ENCODE measurements at regions not wholly inside any gene's neighbourhood (a gene's known extent, or its start where the extent isn't known, plus 50 kb on each side); places are given as distances from the start of the nearest gene placed in this dataset.

GRCh38 chr20:41927189-41927588, 309.0 kb upstream of the CHD6 start:
- Mint-ChIP-seq H3K27me3 (peaks cover 13 to 19% of the 10 kb centered on the region in 2 donors), H3K9me3 (peaks cover 7% of the 10 kb centered on the region), H3K36me3 (no peaks in the 10 kb centered on the region), H3K4me1 (ENCODE audit: low read depth in 2 of 2) (no peaks in the 10 kb centered on the region), H3K27ac (no peak overlapping the region), H3K4me3 (no peak overlapping the region)
- DNase-seq (ENCODE audit: low spot score) (no peak), ATAC-seq (no peak)

- H3K9me3 Mint-ChIP-seq, result peaks cover 8% of the 10 kb centered on the region
- H3K27me3 Mint-ChIP-seq, result peaks cover 13 to 14% of the 10 kb centered on the region in 2 donors
- no peak overlapping the region for H3K27ac Mint-ChIP-seq
- ATAC-seq, result no peak
- no peaks in the 10 kb centered on the region for H3K4me1 Mint-ChIP-seq (ENCODE audit: low read depth in 2 of 2)
- H3K36me3 Mint-ChIP-seq, result no peaks in the 10 kb centered on the region
- DNase-seq (ENCODE audit: low spot score), result no peak
- no peak overlapping the region for H3K4me3 Mint-ChIP-seq
Measured at GRCh38 chr20:41925476-41925875, 307.3 kb upstream of the CHD6 start.

- Mint-ChIP-seq H3K36me3 (no peaks in the 10 kb centered on the region), H3K4me3 (no peak overlapping the region), H3K9me3 (peaks cover 3% of the 10 kb centered on the region), H3K4me1 (ENCODE audit: low read depth in 2 of 2) (no peaks in the 10 kb centered on the region), H3K27me3 (peaks cover 11 to 14% of the 10 kb centered on the region in 2 donors), H3K27ac (no peak overlapping the region)
- DNase-seq (ENCODE audit: low spot score) (no peak), ATAC-seq (no peak)
Measured at GRCh38 chr20:41923624-41924023, 305.4 kb upstream of the CHD6 start.

GRCh38 chr20:41913146-41913545, 295.0 kb upstream of the CHD6 start:
- no peaks in the 10 kb centered on the region for H3K36me3 Mint-ChIP-seq
- peaks cover 2% of the 10 kb centered on the region for H3K9me3 Mint-ChIP-seq
- H3K27ac Mint-ChIP-seq, result no peak overlapping the region
- no peaks in the 10 kb centered on the region for H3K4me1 Mint-ChIP-seq (ENCODE audit: low read depth in 2 of 2)
- H3K4me3 Mint-ChIP-seq, result no peak overlapping the region
- peaks cover 10 to 26% of the 10 kb centered on the region in 2 donors for H3K27me3 Mint-ChIP-seq
- DNase-seq (ENCODE audit: low spot score) (no peak), ATAC-seq (no peak)

DNA sequence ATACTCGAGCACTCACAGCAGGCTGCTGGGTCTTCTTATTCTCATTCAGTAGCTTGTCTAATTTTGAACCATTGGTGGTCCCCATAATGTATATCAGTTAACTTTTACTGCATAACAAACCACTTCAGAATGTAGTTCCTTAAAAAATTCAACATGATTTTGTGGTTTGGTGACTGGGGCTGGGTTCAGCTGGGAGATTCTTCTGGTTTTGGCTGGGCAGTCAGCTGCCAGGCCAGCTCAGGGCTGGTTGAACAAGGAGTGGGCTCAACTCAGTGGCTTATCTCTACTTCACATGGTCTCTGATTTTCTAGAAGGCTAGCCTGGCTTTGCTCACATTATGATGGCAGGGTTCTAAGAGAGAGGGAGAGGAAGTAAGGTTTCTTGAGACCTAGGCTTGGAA, 292.4 kb upstream of the CHD6 start:
- Mint-ChIP-seq H3K4me3 (no peak overlapping the region), H3K4me1 (ENCODE audit: low read depth in 2 of 2) (no peaks in the 10 kb centered on the region), H3K27me3 (peaks cover 4 to 16% of the 10 kb centered on the region in 2 donors), H3K9me3 (no peaks in the 10 kb centered on the region), H3K36me3 (no peaks in the 10 kb centered on the region), H3K27ac (no peak overlapping the region)
- DNase-seq (ENCODE audit: low spot score) (no peak), ATAC-seq (no peak)

DNA sequence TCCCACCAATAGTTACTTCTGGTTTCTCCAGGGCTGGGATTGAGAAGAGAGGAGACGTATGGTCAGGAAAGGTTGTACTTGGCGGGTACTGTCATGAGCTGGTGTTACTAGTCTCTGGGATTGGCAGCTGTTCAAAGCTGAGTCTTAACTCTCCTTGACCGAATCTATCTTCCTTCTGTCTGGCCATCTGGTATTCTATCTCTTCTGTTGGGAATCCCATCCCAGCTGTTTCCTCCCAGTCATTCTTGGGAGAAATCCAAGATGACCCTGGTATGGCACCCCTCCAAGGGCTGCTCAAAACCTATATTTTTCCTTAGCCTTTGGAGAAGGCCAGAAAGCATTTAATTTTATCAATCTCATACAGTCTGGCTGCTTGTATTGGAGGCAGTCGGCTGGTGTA, 287.0 kb upstream of the CHD6 start:
- Mint-ChIP-seq H3K27ac (no peak overlapping the region), H3K27me3 (peaks cover 0 to 9% of the 10 kb centered on the region in 2 donors), H3K36me3 (no peaks in the 10 kb centered on the region), H3K4me1 (ENCODE audit: low read depth in 2 of 2) (no peaks in the 10 kb centered on the region), H3K9me3 (no peaks in the 10 kb centered on the region), H3K4me3 (no peak overlapping the region)
- DNase-seq (ENCODE audit: low spot score) (no peak), ATAC-seq (no peak)

- Mint-ChIP-seq H3K27ac (no peak overlapping the region), H3K27me3 (peaks cover 0 to 9% of the 10 kb centered on the region in 2 donors), H3K36me3 (no peaks in the 10 kb centered on the region), H3K4me1 (ENCODE audit: low read depth in 2 of 2) (no peaks in the 10 kb centered on the region), H3K4me3 (no peak overlapping the region), H3K9me3 (no peaks in the 10 kb centered on the region)
- DNase-seq (ENCODE audit: low spot score), result no peak
- no peak for ATAC-seq
Measured at GRCh38 chr20:41903586-41903985, 285.4 kb upstream of the CHD6 start.

DNA sequence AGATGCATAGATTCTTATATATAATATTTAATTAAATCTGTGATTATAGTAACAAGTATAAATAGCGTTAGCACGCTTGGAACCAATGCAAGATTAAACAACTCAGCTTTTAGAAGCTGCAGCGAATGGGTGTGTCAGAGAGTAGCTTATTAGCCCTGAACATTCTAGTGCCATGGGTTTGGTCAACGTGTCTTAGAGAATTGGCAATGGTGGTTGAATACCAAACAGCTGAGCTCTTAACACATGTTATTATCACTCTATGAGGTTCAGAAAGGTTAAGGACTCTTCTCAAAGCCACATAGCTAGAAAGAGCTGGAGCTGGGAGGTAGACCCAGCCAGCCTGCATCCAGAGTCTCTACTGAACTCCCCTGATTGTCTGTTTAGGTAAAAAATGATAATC, 284.2 kb upstream of the CHD6 start:
- Mint-ChIP-seq H3K27ac (no peak overlapping the region), H3K4me1 (ENCODE audit: low read depth in 2 of 2) (no peaks in the 10 kb centered on the region), H3K36me3 (no peaks in the 10 kb centered on the region), H3K27me3 (peaks cover 0 to 9% of the 10 kb centered on the region in 2 donors), H3K9me3 (no peaks in the 10 kb centered on the region), H3K4me3 (no peak overlapping the region)
- DNase-seq (ENCODE audit: low spot score) (no peak), ATAC-seq (no peak)

GRCh38 chr20:41900201-41900691, 282.1 kb upstream of the CHD6 start:
- no peak for DNase-seq (ENCODE audit: low spot score)
- H3K27ac Mint-ChIP-seq, result no peak overlapping the region
- H3K4me3 Mint-ChIP-seq, result no peak overlapping the region
- no peak for ATAC-seq
- peaks cover 0 to 14% of the 10 kb centered on the region in 2 donors for H3K27me3 Mint-ChIP-seq
- no peaks in the 10 kb centered on the region for H3K36me3 Mint-ChIP-seq
- no peaks in the 10 kb centered on the region for H3K4me1 Mint-ChIP-seq (ENCODE audit: low read depth in 2 of 2)
- H3K9me3 Mint-ChIP-seq, result no peaks in the 10 kb centered on the region

DNA sequence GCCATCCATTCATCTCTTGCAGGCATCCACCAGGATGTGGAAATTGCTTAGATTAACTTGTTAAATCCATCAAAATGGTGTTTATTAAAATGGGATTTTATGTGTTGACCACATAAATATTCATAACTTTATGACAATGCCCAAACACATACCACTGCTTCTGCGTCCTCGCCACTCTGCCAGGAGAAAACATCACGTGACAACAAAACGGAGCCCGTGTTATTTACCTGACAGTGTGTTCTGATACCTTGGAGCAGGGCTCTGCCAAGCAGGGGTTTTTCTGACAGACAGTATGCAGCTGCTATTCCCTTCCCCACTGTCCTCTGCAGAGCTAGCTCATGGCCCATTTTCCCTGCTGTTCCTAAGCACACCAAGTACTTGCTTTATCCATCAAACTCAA, 279.5 kb upstream of the CHD6 start:
- no peaks in the 10 kb centered on the region for H3K36me3 Mint-ChIP-seq
- H3K4me3 Mint-ChIP-seq, result no peak overlapping the region
- H3K27me3 Mint-ChIP-seq, result peaks cover 2 to 5% of the 10 kb centered on the region in 2 donors
- no peak for DNase-seq (ENCODE audit: low spot score)
- ATAC-seq, result no peak
- no peaks in the 10 kb centered on the region for H3K9me3 Mint-ChIP-seq
- no peak overlapping the region for H3K27ac Mint-ChIP-seq
- H3K4me1 Mint-ChIP-seq (ENCODE audit: low read depth in 2 of 2), result no peaks in the 10 kb centered on the region

DNA sequence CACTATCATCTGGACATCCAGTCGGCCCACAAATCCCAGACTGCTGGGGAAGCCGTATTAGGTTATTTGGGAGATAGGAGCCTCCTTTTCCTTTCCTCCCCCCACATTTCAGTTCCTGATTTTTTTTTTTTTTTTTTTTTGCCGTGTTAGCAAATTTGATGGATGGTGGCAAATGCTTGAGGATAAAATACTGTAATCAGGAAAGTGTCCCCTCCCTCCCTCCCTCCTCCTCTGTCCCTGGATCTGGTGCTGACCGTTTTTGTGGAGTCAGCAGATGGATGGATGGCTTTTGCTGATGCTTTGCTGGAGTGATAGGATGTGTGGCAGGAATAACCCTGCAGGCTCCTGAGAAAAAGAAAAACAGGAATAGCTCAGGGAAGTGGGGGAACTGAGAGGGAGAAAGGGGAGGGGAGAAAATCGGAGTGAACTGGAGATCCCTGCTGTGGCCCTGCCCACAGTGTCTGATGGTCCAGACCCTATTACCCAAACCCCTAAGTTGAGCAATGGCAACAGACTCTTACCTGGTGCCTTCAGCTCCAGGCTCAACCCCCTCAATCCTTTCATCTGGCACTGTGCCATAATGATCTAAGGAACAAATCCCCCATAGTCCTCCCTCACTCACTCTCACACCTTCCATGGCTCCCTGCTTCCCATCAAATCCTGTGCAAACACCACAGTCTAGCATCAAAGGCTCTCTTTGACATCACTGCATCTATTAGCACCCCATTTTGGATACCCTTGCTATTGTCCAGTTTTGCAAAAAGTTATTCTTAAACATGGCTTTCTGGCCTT, 277.3 kb upstream of the CHD6 start:
- Mint-ChIP-seq H3K27me3 (peaks cover 2 to 5% of the 10 kb centered on the region in 2 donors), H3K27ac (no peak overlapping the region), H3K9me3 (no peaks in the 10 kb centered on the region), H3K36me3 (no peaks in the 10 kb centered on the region), H3K4me3 (no peak overlapping the region), H3K4me1 (ENCODE audit: low read depth in 2 of 2) (no peaks in the 10 kb centered on the region)
- DNase-seq (ENCODE audit: low spot score), result no peak
- ATAC-seq, result no peak

- H3K27me3 Mint-ChIP-seq, result peaks cover 2 to 5% of the 10 kb centered on the region in 2 donors
- no peaks in the 10 kb centered on the region for H3K9me3 Mint-ChIP-seq
- DNase-seq (ENCODE audit: low spot score), result no peak
- H3K27ac Mint-ChIP-seq, result no peak overlapping the region
- no peaks in the 10 kb centered on the region for H3K4me1 Mint-ChIP-seq (ENCODE audit: low read depth in 2 of 2)
- peak; percentile 12 to 39 for ATAC-seq
- no peaks in the 10 kb centered on the region for H3K36me3 Mint-ChIP-seq
- no peak overlapping the region for H3K4me3 Mint-ChIP-seq
Measured at GRCh38 chr20:41894255-41894963, 276.2 kb upstream of the CHD6 start.

GRCh38 chr20:41892031-41892430, 273.9 kb upstream of the CHD6 start:
- H3K4me3 Mint-ChIP-seq, result no peak overlapping the region
- H3K36me3 Mint-ChIP-seq, result no peaks in the 10 kb centered on the region
- no peaks in the 10 kb centered on the region for H3K9me3 Mint-ChIP-seq
- H3K27ac Mint-ChIP-seq, result no peak overlapping the region
- no peaks in the 10 kb centered on the region for H3K4me1 Mint-ChIP-seq (ENCODE audit: low read depth in 2 of 2)
- ATAC-seq (no peak), DNase-seq (ENCODE audit: low spot score) (no peak)
- H3K27me3 Mint-ChIP-seq, result peaks cover 2 to 5% of the 10 kb centered on the region in 2 donors

GRCh38 chr20:41889844-41890224, 271.7 kb upstream of the CHD6 start:
- ATAC-seq, result no peak

More at GRCh38 chr20:41889844-41890224, 271.7 kb upstream of the CHD6 start:
- H3K27me3 Mint-ChIP-seq, result peaks cover 1 to 2% of the 10 kb centered on the region in 2 donors
- H3K9me3 Mint-ChIP-seq, result no peaks in the 10 kb centered on the region
- no peaks in the 10 kb centered on the region for H3K36me3 Mint-ChIP-seq
- no peak for DNase-seq (ENCODE audit: low spot score)
- no peak overlapping the region for H3K4me3 Mint-ChIP-seq
- H3K27ac Mint-ChIP-seq, result no peak overlapping the region
- no peaks in the 10 kb centered on the region for H3K4me1 Mint-ChIP-seq (ENCODE audit: low read depth in 2 of 2)
